A673 (cell line): ENCODE measurements at regions not wholly inside any gene's neighbourhood (a gene's known extent, or its start where the extent isn't known, plus 50 kb on each side); places are given as distances from the start of the nearest gene placed in this dataset.

Experiments
- CTCF ChIP-seq: fragments of 300-800, 200-600 bp; sonication (generic); conservative IDR thresholded peaks from 2 replicates; pipeline ENCODE4 v1.5.1; 2017; ENCODE audit warnings: low read depth, mild to moderate bottlenecking, antibody characterized with exemption, low read length, moderate library complexity, mixed read lengths
- EZH2 ChIP-seq: fragments of 200-600 bp; sonication (generic); IDR thresholded peaks from 2 replicates; pipeline ENCODE4 v1.6.1; 2017; ENCODE audit warnings: borderline replicate concordance, low read depth, mild to moderate bottlenecking, mixed read lengths, antibody characterized with exemption, low read length; ENCODE audit not compliant: poor library complexity, severe bottlenecking

- TF ChIP-seq CTCF (no peak), EZH2 (no peak)
These were observed 772.0 kb upstream of the ACO1 start for GRCh38 chr9:31612336-31613030.
